ENCODE measurements at regions not wholly inside any gene's neighbourhood (a gene's known extent, or its start where the extent isn't known, plus 50 kb on each side); places are given as distances from the start of the nearest gene placed in this dataset.

GRCh38 chr5:96244696-96245095, 188.4 kb downstream of the PCSK1 start:
- H3K27me3 ChIP-seq (ENCODE audit: insufficient read depth, low read length), result no peaks in the 10 kb centered on the region
- H3K79me2 ChIP-seq (ENCODE audit: insufficient read depth, low read length), result no peaks in the 10 kb centered on the region
- no peak overlapping the region for H3K4me2 ChIP-seq (ENCODE audit: low read length)
- H3K4me3 ChIP-seq (replicated peaks in 1 of 2; ENCODE audit: low read depth in 1 of 2, low read length in 2 of 2), result no peak overlapping the region
- no peaks in the 10 kb centered on the region for H4K20me1 ChIP-seq (ENCODE audit: insufficient read depth)
- ChIA-PET CTCF (no interaction called here), POLR2A (no interaction called here), RAD21 (ENCODE audit: low non-redundant PET in 1 of 2, low total read pairs in 2 of 2, uncharacterized antibody in 2 of 2, unreplicated experiment in 2 of 2) (no interaction called here)
- H3K9ac ChIP-seq (ENCODE audit: low read length), result no peak overlapping the region
- no peak for ATAC-seq
- H3K9me2 ChIP-seq (ENCODE audit: insufficient read depth), result no peaks in the 10 kb centered on the region
- intact Hi-C loops (cut with micrococcal nuclease), result no loop called here
- no TSS peak for BruUV-seq (replicated peaks)
- H3K36me3 ChIP-seq (ENCODE audit: control insufficient read depth in 1 of 2, insufficient read depth in 2 of 2, low read length in 2 of 2), result no peaks in the 10 kb centered on the region
- TF ChIP-seq CBX3 (IDR thresholded peaks at IDR 0.05; ENCODE audit: low read depth) (no peak), FOSL1 (IDR thresholded peaks at IDR 0.05; ENCODE audit: low read depth) (no peak), SP1 (IDR thresholded peaks at IDR 0.05; ENCODE audit: low read depth) (no peak), JUND (IDR thresholded peaks at IDR 0.05) (no peak), ELF1 (IDR thresholded peaks at IDR 0.05; ENCODE audit: borderline replicate concordance, low read depth) (no peak), RAD21 (IDR thresholded peaks at IDR 0.05; ENCODE audit: low read depth) (no peak), ZBTB33 (IDR thresholded peaks at IDR 0.05; ENCODE audit: extremely low read depth, insufficient replicate concordance, low read length) (no peak), EGR1 (IDR thresholded peaks at IDR 0.05; ENCODE audit: low read depth) (no peak), EZH2phosphoT487 (IDR thresholded peaks at IDR 0.05; ENCODE audit: borderline replicate concordance) (no peak), SIN3A (IDR thresholded peaks at IDR 0.05; ENCODE audit: low read depth) (no peak), YY1 (IDR thresholded peaks at IDR 0.05; ENCODE audit: extremely low read depth, insufficient replicate concordance, low read depth, low read length) (no peak)
- H3K27ac ChIP-seq (ENCODE audit: low read depth, low read length), result no peak overlapping the region
- no peaks in the 10 kb centered on the region for H3K9me3 ChIP-seq (ENCODE audit: control insufficient read depth in 1 of 2, insufficient read depth in 1 of 2, low read depth in 1 of 2, low read length in 2 of 2)
- no peaks in the 10 kb centered on the region for H3K4me1 ChIP-seq (ENCODE audit: control insufficient read depth in 1 of 2, insufficient read depth in 2 of 2, low read length in 2 of 2)
- DNase-seq (ENCODE audit: low read depth, low spot score), result no peak
- no peak overlapping the region for H2AFZ ChIP-seq (ENCODE audit: low read depth, low read length, poor library complexity, severe bottlenecking)

All from HCT116 (cell line).